NCI-H146 treated with DMSO at 0.1 percent for 48 hours (cell line): ENCODE measurements at regions not wholly inside any gene's neighbourhood (a gene's known extent, or its start where the extent isn't known, plus 50 kb on each side); places are given as distances from the start of the nearest gene placed in this dataset.
A peak's percentile ranks its signal among the peaks of the same experiment; 100 is the strongest.

ENCODE experiments used
- DNase-seq: peaks from one replicate; lab custom pipeline; 2025; ENCODE audit not compliant: unreplicated experiment; lab: John Stamatoyannopoulos, UW

DNA sequence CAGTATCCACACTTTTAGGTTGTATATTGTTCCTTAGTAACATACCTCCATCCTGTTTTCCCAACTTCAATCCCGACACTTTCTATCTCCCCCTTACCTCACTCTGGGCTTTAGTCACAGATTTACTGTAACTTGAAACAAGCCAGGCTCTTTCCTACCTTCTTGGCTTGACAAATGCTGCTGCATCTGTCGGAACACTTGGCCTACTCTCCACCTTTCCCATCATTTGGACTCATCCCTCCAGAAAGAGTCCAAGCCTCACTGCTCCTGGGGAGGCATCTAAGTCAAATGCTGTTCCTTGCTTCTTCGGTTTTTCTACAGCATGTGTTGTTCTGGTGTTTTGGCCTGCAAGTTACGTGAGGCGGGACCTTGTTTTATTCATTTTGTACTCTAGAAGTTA is 142.4 kb downstream of the DACT1 start:
- DNase-seq: no peak

DNA sequence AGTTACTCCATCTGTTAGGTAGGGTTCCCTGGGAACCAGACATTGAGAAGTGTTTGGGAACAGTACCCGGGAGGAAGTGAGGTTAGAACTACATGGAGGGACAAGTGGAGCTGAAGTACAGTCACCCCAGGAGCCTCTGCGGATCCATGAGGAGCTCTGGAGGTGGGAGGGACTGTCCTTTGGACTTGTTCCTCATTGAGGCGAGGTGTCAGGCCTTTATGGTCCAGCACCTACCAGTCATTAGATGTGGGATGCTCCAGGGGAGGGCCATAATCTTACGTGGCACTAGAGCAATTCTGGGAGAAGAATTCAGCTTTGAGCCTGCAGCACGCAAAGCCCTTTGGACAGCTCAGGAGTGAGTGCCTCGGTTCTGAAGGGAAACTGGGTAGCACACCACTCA is 142.8 kb downstream of the DACT1 start:
- no peak for DNase-seq

DNA sequence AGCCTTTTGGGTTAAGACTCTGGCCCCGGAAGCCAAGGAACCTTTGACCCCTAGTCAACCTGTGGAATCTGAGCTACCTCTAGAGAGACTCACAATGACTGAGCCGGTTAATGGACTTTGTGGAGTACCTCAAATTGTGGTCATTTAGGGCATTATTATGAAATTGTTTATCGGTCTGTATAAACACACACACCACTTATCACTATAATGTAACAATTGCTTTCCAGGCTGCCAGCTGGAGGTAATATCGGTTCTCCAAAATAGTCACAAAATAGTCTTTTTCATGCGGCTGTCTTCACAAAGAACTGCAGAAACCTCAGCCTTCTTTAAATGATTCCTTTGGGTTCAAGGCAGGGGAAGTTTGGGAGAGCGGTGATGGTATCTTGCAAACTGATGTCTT is 144.2 kb downstream of the DACT1 start:
- DNase-seq: no peak

DNA sequence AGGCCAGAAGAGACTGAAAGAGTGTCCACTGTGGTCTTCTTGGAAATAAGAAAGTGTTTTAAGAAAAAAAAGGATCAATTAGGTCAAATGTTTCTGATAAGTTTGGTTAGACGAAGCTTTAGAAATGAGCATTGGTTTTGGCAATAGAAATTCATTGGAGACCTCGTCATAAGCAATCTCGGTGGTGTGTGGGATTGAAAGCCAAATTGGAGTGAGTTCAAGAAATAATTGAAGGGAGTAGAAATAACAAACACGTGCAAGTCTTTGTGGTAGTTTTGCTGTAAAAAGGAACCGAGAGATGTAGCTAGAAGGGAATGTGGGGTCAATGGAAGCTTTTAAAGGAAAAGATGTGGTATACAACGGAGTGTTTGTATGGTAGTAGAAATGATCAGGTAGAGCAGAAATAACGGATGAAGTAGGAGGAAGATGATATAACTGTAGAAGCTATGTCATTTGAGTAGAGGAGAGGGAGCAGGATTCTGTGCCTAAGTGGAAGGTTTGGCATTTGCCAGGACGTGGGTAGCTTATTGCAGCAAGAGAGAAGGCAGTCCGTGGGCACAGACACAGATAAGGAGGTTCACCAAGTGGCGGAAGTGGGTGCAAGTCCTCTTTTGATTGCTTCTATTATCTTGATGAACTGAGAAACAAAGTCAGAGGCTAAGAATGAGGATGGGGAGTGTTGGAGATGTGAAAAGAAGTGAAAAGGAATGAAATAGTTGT is 146.2 kb downstream of the DACT1 start:
- no peak for DNase-seq

DNA sequence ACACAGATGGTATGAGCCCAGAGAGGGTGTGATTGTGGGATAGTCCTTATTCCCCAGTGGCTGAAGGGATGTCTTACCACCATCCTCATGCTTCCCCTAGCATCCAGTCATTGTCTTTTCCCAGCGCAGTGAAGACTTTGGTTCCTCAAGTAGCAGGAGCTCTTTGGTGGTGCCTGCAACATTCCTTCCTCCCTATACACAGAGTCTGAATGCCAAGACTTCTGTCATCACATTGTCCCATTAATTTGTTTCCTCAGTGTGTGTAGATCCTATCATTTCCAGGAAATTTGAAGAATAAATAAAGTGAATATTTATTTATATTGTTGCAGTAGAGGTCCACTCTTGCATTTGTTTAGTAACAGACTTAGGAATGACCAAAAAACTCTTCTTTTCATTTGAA is 147.2 kb downstream of the DACT1 start:
- DNase-seq: no peak

DNA sequence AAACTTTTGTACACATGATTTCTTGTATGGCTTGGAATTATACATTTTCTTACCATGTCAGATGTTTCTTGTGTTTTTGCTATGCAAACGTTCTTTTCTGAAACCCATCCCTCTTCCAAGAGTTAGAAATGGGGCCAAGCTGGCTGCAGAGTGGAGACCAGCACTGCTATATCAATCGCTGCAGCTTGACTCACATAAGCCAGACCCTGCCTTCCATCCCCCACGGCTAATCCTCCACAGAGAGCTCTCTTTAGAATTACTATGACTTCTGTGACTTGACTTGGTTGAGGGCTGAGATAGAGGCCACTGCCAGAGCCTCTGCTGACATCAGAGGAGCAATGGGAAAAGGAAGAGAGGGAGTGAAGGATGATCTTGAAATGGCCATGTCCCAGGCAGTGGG is 147.9 kb downstream of the DACT1 start:
- DNase-seq: no peak

DNA sequence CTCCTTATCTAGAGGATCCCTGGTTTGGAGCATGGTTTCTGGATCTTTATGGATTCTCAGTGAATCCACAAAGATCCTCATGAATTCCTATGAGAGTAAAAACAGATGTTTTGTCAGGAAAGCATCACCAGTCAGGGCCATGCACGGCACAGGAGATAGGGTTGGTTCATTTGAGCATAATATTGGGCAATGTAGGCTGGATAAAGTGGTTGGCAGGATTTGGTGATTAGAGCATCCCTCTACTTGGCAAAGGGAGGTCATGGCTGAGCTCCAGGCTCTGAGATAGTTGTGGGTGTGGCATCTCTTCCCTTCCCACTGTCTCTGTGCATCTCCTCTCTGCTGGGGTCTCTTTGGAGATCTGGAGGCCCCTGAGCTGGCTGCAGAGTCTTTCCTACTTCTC is 149.8 kb downstream of the DACT1 start:
- no peak for DNase-seq

DNA sequence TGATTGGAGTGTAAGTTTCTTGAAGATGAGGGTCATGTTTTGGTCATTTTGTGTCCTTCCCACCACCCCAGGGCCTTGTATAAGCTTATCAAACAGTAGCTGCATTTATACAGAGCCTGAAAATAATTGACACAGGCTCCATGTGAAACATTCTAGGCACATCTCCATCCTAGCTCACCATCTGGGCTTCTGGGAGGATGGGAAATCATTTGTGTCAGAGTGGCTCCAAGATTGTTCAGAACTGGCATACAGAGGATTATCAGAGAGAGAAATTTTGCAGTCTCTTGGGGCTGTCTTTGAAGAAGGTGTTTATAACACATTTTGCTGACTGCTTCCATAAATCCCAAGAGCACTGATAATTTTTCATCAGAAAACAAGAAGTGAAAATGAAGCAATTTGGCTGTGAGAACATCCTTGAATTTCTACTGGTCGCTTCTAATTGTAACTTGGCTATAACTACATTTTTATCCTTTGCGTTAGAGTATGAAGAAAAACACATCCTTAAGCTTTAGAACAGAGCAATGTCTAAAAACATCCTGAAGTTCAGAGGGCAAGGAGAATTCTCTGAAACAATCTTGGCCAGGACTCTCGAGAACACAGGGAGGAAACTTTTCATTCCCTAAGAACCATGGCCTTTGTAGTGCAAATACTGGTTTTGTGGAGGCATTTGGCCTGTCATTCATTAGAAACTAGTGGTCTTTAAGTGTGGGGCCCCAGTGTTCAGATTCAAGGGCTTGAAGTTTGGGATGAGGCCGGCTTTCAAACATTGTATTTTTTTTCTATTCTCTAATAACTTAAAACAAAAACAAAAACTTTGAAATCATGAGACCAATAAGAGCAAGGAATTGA is 151.1 kb downstream of the DACT1 start:
- no peak for DNase-seq

DNA sequence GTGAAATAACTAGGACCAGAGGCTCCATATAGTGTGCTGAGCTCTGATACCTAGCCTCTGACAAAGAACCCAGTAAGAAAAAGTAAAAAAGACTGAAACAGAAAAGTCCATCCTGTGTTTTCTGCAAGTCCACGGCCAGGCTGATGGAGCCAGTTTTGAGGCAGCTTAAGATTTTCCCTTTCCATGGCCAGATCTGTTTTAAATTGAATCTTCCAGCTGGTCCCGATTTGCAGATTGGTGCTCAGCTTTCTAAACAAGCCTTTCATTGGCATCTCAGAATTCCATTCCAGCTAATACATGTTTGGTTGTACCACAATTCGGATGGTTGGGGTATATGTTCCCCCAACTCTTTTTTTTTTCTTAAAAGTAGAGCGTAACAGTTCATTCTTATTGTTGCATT is 152.0 kb downstream of the DACT1 start:
- no peak for DNase-seq

DNA sequence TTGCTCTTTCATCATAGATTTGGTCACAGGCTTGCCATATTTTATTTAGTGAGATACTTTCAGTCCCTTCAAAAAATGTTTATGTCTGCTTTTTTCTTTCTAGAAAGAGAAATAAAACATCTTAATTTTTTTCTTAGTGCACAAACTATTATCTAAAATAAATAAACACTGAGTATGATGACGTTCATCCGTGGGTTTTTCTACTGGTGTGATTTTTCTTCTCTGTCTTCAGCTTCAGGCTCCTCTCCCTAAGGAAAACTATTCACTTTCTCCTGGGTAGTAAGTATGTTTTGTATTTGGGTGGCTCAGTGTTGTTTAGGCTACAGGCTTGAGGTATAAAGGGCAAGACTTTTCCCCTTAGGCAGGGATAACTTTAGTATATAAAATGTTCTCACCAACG is 154.7 kb downstream of the DACT1 start:
- no peak for DNase-seq

DNA sequence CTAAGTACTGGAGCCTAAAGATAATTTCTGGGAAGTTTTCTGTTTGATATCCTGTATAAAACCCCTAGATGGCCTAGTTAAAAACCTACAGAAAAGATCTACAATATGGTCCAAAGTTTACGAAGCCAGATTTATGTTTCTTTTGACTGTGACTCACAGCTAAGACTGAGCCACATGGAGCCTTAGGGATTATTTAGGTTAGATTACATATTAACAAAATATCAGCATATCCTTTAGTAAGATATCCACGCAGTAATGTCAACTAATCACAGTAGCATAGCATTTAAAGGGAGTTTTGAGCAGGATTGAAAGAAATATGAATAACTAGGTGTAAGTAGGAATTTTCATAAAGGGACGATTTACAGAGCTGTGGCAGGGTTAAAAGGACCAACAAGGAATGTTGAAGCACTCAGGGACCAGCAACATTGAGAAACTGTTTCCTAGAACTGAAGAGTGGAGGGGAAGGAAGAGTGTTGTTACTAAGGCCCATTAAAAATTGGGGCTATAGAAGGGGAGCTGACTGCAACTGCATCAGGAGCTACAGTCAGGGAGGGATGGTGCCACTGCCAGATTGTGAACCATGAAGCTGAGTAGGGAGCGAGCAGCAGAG is 155.5 kb downstream of the DACT1 start:
- DNase-seq: no peak

DNA sequence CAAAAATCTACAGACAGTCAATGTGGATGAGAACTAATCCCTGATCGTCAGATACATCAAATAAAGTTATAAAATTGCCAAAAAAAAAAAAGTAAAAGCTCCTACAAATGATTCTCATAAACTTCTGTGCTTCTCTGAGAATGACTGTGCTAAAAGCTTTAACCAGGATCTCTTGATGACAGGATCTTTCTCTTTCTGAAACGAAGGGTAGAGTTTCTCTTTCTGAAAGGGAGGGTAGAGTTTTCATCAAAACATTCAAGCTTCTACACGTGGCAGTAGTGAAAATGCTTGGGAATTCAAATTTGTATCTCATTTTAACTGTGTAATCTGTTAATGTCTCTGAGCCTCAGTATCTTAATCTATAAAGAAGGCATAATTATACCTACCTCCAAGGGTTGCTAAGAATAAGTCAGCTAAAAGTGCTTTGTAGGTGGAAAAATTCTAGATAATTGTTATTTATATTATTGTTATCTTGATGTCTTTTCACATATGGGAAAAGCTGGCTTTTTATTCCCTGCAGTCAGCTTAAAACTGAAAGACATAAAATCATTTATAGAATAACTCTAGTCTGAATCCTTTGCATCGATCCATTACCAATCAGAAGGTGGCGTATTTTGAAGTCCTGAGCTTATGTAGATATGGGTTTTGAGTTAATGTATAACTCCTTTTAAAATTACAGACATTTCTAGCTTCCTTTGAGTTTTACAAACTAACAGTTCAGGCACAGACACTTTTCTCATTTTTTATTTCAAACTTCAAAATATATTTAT is 157.4 kb downstream of the DACT1 start:
- DNase-seq: no peak

DNA sequence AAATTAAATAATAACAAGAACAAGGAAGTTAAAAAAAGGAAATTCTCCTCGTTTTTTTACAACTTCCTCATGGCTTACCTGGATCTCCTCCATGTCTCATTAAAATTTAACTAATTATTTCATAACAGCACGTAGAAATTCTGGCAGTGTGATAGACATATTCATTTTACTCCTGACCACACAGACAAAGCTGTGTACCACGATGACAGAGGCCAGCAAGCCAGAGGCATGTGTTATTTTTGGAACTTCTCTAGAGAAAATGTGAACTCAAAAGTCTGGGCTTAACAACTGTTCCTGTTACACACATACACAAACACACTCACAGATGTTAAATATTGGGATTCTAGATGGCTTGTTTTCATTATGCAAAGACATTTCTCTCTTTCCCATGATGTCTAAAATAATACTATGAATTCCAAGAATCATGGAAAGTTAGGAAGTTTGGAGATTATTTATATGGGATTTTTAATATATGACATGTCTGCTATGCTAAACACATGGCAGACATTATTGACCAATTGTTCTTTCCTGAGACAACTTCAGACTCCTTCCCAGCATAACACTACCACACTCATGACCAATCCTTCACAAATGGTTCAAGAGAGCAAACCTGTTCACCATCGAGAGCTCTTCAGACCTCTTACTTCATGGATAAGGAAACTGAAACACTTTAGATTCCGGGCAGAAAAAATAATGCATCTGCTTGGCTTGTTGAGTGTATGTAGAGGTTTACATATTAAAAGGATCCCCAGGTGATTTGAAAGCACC is 158.7 kb downstream of the DACT1 start:
- DNase-seq: no peak

DNA sequence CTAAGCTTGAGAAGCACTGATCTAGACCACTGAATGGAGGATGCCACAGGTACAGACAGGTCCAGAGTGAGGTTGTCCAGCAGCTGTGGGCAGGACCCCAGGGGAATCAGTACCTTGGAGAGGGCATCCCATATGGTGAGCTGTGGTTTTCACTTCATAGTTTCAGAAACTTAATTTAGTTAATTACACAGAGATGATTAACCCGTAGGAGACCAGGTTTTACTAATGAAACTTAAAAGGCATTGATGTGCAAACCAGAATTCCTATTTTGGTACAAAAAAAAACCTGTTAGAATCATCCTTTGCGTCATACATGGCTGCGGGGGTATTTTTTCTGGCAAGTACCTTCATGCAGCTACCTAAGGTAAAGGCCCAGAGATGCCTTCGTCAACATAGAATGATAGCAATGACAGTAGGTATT is 159.3 kb downstream of the DACT1 start:
- DNase-seq: no peak

DNA sequence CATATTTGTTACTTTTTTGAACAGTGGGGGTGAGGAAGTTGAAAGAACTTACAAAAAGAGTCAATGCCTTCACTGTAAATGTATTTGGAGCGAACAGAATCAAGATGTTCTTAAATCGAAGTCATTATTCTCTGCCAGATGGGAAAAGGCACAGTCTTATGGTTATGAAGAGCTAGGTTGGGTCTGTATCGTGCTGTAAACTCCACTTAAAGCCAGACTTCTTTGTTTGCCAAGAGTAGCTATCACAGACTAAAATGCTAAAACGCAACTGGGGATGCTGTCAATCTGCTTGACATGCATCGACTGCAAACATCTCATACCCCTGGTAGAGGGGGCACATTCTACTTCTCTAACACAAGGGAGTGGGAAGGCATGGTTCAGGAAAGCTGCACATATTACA is 160.4 kb downstream of the DACT1 start:
- no peak for DNase-seq

DNA sequence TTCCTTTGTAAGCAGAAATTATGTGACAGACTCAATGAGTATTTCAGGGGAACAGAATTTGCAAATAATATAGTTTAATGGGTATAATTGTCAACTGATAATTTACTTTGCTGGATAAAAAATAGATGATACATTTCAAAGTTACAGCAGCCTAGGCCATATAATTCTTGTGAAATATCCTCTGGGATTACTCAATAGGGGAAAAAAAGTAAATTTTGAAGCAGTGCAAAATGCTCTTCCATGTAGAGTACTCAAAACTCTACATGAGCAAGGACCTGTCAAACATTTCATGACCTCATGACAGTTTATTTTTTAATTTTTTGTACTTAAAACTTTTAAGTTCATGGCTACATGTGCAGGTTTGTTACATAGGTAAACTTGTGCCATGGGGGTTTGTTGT is 163.3 kb downstream of the DACT1 start:
- no peak for DNase-seq

DNA sequence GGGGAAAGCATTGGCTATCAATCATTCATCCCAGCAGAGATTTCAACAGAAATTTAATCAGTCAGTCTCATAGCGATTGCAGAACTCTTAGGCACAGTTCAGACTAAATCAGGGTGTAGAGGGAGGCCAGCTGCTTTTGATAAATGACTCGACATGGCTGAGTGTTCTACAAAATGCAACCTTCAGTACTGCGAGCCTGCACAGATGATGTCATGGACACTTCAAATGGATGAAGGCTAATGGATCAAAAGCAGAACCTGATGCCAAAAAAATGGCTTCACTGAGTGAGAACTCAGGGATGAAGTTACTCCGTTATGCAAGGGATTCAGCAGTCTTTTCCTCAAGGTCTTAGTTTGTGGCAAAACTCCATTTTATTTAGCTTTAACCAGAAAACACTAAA is 167.3 kb downstream of the DACT1 start:
- no peak for DNase-seq

DNA sequence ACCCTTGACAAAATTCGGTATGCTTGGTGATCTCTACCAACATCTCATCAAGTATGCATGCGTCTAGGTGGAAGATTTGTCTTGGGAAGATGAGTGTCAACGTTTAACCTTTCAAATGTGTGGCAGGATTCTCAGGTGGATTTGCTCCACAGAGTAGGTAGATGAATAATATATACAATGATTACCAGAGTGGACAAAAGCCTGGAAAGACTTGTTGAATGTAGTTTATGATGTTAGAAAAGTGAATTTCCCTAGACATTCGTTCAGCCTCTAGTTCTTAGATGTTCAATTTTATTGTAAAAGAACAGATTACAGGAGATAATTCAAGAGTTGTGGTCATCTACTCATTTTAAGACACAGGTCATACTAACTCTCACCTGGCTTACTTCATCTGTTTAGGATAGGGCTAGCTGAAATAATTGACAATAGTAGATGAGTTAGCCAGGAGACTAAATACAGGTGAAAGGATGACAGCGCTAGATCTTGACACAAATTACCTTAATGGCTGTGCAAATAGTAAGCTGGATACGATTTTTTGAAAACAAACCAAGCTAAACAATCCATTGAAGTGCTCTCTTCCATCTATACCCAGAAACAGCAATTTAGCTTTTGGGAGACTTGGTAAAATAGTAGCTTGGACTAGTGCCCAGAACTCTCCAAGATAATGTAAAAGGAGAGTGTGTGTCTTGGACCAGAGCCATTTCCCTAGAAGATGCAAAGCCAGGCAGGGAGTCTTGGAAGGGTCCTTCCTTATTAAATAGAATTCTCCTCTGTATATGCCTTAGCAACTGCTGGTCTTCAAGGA is 168.0 kb downstream of the DACT1 start:
- DNase-seq: peak; percentile 87

DNA sequence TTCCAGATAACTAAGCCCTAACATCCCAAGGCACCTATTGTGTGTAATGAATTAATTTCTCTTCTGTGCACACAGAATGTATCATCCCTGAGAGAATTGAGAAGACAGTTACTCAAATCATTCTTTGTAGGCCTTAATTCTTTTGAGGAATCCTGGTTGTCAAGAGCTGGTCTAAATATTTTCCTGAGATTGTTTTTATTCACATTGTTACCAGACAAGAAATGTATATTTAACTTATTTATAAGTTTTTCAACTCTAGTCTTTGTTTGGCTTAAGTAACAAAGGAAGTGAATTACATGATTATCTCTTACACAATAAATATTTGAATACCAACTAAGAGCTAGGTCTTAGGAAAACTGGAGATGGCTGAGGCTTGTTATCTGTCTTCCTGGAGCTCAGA is 169.4 kb downstream of the DACT1 start:
- DNase-seq: no peak

DNA sequence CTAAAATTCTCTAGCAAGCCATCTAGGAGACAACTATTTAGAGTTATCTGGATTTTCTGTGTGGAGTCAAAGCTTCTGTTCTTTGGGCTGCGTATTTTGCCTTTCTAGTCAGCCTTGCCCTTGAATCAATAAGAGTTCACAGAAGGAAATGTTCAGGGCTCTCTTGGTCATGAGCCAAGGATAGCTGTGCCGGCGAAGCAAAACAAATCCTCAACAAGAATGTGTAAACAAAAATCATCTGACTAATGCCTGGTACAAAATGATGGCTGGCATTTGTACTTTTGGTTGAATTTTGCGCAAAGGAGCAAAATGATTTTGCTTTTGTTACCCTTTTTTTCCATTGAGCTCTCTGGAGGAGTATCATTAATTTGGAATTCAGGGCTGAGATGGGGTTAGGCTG is 171.1 kb downstream of the DACT1 start:
- DNase-seq: no peak
